ENCODE measurements at regions not wholly inside any gene's neighbourhood (a gene's known extent, or its start where the extent isn't known, plus 50 kb on each side); places are given as distances from the start of the nearest gene placed in this dataset.

- Histone ChIP-seq H3K27ac (ENCODE audit: low read length) (no peak overlapping the region), H3K9me3 (ENCODE audit: control insufficient read depth, insufficient read depth, low read depth, low read length) (no peaks in the 10 kb centered on the region), H3K27me3 (ENCODE audit: control insufficient read depth, insufficient read depth, low read length) (no peaks in the 10 kb centered on the region), H3K36me3 (ENCODE audit: control insufficient read depth, insufficient read depth, low read length) (no peaks in the 10 kb centered on the region), H3K4me3 (ENCODE audit: low read depth in 2 of 2, low read length in 2 of 2) (no peak overlapping the region), H3K4me1 (ENCODE audit: control insufficient read depth, insufficient read depth, low read length) (no peaks in the 10 kb centered on the region)
- no TSS peak for BruUV-seq (replicated peaks)
- ATAC-seq (no peak), DNase-seq (ENCODE audit: low read depth, low spot score) (no peak)
- intact Hi-C loops (cut with micrococcal nuclease; ENCODE audit: unreplicated experiment): no loop called here
- POLR2A ChIA-PET: no interaction called here
- CTCF ChIA-PET: no interaction called here
- no peak for TF ChIP-seq CTCF (IDR thresholded peaks at IDR 0.05)
- no peak for TF ChIP-seq TCF7L2 (IDR thresholded peaks at IDR 0.05; ENCODE audit: low read depth, low read length)
- no peak for TF ChIP-seq SIN3A (IDR thresholded peaks at IDR 0.05; ENCODE audit: borderline replicate concordance, insufficient read depth, low read depth, low read length)
- TF ChIP-seq POLR2AphosphoS5 (IDR thresholded peaks at IDR 0.05; ENCODE audit: low read depth, low read length): no peak
- no peak for TF ChIP-seq REST (IDR thresholded peaks at IDR 0.05; ENCODE audit: insufficient read depth in 1 of 2, low read depth in 2 of 2, low read length in 1 of 2)
- in situ Hi-C loops (cut with HindIII; ENCODE audit: low pct_unique_long_range_greater_than_20kb, low sequenced_read_pairs): no loop called here
Measured at GRCh38 chr10:108631332-108631731, 1292.0 kb downstream of the XPNPEP1 start.

- no peaks in the 10 kb centered on the region for H3K4me1 ChIP-seq (ENCODE audit: control insufficient read depth, insufficient read depth, low read length)
- intact Hi-C loops (cut with micrococcal nuclease; ENCODE audit: unreplicated experiment) (no loop called here), in situ Hi-C loops (cut with HindIII; ENCODE audit: low pct_unique_long_range_greater_than_20kb, low sequenced_read_pairs) (no loop called here)
- TF ChIP-seq REST (IDR thresholded peaks at IDR 0.05; ENCODE audit: insufficient read depth in 1 of 2, low read depth in 2 of 2, low read length in 1 of 2) (no peak), TCF7L2 (IDR thresholded peaks at IDR 0.05; ENCODE audit: low read depth, low read length) (no peak), CTCF (IDR thresholded peaks at IDR 0.05) (no peak), POLR2AphosphoS5 (IDR thresholded peaks at IDR 0.05; ENCODE audit: low read depth, low read length) (no peak), SIN3A (IDR thresholded peaks at IDR 0.05; ENCODE audit: borderline replicate concordance, insufficient read depth, low read depth, low read length) (no peak)
- H3K36me3 ChIP-seq (ENCODE audit: control insufficient read depth, insufficient read depth, low read length): no peaks in the 10 kb centered on the region
- H3K27ac ChIP-seq (ENCODE audit: low read length): no peak overlapping the region
- H3K27me3 ChIP-seq (ENCODE audit: control insufficient read depth, insufficient read depth, low read length): no peaks in the 10 kb centered on the region
- ATAC-seq (no peak), DNase-seq (ENCODE audit: low read depth, low spot score) (no peak)
- no TSS peak for BruUV-seq (replicated peaks)
- POLR2A ChIA-PET: interaction anchor here (0.6 kb wide), 1 partner anchor 160 kb away, joined by 3 read pairs; no protein-coding TSS in a partner anchor
- CTCF ChIA-PET: no interaction called here
- no peaks in the 10 kb centered on the region for H3K9me3 ChIP-seq (ENCODE audit: control insufficient read depth, insufficient read depth, low read depth, low read length)
- no peak overlapping the region for H3K4me3 ChIP-seq (ENCODE audit: low read depth in 2 of 2, low read length in 2 of 2)
Measured at GRCh38 chr10:108629834-108630233, 1293.5 kb downstream of the XPNPEP1 start.

Measured in Panc1 (cell line).